GM19395 (cell line): ENCODE measurements at regions not wholly inside any gene's neighbourhood (a gene's known extent, or its start where the extent isn't known, plus 50 kb on each side); places are given as distances from the start of the nearest gene placed in this dataset.

Experiments
- ATAC-seq: cut with Tn5 transposase; IDR thresholded peaks from one replicate; pipeline ENCODE4 v1.9.1; 2021; ENCODE audit warnings: mild to moderate bottlenecking, moderate library complexity; ENCODE audit not compliant: unreplicated experiment

DNA sequence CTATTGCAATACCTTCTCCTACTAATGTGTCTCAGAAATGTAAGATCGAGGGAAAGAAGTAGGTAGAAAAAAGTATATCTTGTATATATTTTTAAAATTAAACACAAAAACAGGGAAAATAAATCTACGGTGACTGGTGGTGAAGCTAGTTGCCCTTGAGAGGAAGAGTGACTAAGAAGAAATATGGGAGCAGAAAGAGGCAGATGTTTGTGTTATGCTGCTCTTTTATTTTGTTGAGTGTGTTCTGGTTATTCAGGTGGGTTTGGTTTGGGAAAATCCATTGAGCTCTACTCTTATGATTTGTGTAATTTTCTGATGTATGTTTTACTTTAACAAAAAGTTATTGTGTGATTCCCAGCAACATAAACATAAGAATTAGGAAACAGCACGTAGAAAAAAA, 444.9 kb upstream of the B3GALT2 start:
- no peak for ATAC-seq

DNA sequence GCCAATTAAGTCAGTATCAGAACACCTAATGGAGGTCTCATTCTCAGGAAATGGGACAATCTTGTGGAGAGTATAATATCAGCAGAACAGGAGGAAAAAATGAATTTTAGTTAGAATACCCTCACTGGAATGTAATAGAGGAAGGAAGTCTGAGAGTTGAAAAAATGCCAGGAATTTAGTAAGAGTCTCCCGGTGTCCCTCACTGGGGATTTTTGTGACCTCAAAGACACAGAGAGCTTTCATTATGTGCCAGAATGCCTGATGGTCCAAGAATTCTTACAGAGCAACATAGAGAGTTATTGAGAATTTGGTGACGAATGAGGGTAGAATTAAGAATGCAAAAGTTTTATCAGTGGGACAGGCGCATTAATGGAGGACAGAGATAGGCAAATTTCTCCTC, 443.5 kb upstream of the B3GALT2 start:
- ATAC-seq: no peak

DNA sequence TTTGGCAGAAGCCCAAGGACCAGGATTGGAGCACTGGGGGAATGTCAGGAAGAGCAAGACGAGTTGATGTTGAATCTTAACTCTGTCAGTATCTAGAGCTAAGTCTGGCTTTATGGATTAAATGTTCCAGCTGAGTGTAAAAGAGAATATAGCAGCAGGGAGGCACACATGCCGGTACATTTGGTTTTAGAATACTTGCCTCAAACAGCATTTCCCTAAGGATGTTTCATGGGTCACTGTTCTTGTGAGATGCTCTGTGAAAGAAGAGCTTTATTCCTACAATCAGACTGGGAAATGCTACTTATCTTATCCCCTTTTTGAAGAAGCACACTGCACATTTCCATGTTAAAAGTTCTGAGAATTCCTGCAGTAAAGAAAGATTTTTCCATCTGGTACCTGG, 440.3 kb upstream of the B3GALT2 start:
- ATAC-seq: no peak

DNA sequence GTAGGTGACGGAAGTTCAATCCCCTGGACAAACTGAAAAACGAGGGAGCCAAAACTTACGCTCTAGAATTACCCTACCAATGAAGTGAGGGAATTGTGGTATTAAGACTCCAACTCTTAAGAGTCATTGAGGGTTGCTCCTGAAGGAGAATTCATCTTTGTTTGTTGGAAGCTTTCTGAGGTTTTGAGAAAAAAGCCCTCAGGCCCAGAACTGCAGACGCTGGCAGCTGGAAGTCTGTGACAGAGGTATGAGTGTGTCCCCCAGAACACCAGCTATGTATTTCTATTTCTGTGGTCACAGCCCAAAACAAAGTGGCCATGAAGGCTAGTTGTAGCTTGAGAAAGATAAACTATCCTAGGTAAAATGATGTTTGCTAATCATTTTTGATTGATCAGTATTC, 438.8 kb upstream of the B3GALT2 start:
- no peak for ATAC-seq

DNA sequence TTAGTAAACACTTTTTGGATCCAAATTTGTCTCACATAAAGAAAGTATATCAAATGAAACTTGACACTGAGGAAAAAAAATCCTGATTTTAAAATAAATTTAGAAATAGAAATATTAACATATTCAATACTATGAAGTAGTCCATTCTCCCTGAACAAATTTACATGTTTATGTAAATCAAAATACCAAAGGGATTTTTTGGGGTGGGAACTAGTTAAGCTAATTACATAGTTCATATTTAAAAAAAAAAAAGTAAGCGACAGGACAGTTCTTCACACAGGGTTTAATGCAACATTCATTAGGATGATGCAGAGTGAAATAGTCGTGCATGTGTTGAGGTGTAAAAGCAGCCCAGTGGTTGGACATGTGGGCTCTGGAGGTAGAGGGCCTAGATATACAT, 433.5 kb upstream of the B3GALT2 start:
- ATAC-seq: no peak

DNA sequence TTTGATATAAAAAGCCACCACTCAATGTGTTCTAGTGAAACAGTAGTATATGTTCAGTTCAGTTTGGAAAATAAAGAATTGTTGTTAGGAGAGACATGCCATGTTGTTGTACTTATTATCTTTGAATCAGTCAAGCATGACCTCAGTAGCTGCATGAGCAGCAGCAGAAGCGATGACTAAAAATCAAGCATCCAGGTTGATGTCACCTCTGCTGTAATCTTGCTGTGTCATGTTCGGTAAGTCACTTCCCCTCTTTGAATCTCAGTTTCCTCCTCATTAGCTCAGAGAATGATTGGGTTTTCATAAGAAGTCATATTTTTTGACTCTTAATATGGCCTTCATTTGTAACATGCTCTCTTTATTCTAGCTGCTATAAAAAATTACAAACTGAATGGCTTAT, 428.4 kb upstream of the B3GALT2 start:
- ATAC-seq: no peak

DNA sequence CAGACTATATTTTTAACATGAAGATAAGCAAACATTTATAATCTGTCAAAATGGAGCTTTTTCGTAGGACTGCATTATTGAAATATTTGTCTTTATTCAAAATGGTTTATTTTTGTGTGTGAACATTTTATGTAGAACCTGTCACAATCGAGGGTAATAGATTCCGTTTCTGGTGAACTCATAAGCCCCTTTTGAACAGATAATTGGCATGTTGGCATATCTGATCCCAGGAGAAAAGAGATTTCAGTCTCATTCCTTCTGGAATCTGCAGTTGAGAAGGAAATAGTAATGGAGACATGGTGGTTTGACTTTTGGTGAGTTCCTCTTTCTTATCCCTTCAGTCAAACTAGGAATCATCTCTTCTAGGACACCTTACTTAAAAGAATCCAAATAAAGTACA, 427.9 kb upstream of the B3GALT2 start:
- ATAC-seq: no peak

DNA sequence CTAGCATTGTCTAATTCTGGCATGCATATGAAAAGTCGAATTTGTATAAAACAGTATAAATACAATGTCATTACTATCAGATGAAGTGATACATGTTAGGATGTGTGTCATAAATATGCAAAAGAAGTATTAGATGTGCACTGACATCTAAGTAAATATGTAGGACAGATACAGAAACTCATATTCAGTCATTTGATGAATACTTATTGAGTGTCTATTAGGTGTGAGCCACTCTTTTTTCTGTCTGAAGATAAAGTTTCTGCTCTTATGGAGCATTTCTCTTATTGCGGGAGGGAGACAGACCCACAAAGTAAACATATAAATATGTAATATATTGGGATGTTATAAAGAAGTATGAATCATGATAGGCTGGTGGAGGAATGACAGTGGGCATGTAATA, 426.6 kb upstream of the B3GALT2 start:
- no peak for ATAC-seq

DNA sequence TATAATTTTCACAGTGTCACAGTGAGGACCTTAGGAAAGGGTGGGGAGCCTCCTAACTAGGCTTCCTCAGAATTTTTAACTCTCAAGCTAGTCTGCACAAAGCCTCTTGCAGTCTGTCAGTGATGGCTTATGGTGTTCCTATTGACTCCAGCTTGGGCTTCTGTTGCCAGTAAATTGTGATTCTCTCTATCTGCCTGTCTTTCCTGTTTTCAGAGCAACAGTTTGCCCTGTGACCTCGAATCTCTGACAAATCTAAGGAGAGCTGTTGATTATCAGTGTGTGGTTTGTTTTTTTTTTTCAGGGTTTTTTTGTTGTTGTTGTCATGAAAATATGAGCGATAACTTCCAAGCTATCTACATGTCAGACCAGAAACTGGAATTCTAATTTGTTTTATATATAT, 423.2 kb upstream of the B3GALT2 start:
- ATAC-seq: no peak

DNA sequence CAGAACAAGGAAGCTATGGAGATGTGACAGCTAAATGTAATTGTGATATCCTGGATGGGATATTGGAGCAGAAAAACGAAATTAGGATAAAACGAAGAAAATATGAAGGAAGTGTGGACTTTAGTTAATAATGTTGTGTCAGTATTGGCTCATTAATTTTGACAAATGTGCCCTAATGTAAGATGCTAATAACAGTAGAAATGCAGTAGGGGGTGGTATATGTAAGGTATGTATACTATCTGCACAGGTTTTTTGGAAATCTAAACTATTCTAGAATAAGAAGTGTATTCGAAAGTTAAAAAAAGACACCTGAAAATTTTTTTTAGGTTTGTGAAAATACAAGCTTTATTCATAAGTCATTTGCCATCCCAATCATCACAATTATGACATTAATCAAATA, 421.4 kb upstream of the B3GALT2 start:
- ATAC-seq: no peak

DNA sequence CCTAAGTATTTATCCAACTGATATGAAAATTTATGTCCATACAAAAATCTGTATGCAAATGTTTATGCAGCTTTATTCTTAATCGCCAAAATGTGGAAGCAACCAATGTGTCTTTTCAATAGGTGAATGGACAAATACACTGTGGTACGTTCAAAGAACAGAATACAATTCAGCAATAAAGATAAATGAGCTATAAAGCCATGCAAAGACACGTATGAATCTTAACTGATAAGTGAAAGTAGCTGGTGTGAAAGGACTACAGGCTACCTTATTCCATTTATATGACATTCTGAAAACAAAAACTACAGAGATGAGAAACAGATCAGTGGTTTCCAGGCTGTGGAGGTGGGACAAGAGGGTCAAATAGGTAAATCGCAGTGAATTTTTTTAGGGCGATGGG, 419.6 kb upstream of the B3GALT2 start:
- no peak for ATAC-seq

DNA sequence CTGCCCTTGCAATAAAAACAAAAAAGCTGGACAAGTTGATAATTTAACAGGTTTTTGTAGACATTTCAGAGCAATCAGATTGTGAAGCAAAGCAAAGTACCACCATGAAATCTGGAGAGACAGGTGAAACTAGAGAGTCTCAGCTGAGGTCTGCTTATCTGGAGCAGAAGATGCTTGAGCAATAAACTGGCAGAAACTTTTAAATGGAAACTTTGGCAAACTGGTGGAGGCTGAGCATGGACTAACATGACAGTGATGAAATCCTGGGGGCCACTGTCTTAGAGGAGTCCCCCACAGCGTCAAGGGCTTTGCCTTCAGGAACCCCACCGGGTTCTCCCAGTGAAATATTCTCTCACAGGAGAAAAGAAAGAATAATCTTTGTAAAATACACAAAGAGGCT, 416.3 kb upstream of the B3GALT2 start:
- no peak for ATAC-seq

DNA sequence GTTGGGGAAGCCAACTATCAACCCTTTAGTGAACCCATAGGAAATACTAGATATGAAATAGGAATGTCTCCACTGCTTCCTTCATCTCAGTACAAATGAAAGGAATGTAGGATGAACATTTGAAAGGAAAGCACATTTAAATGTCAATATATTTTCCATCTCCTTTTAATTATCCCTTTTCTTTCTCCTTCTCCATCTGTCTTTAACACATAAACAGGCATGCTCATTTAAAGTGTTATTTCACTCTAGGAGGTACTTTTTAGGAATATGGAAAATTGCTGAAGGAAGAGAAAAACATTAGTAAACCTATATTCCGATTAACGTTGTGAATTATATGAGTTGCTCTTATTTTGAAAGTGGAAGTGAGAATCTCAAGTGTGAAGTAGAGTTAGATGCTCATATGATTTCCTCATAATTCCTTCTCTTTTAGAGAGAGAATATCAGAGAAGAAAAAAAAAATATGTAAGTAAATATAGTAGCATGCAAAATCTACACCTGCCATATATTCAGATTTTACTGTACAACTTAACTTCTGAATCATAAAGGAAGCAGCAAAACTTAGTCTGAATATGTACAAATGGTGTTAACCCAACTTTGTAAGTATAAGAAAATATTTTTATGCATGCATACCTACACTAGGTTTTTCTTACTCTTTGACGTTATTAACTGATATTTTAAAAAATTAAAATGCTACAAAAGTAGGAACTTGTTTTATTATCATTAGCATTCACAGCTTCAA, 406.9 kb upstream of the B3GALT2 start:
- ATAC-seq: no peak

DNA sequence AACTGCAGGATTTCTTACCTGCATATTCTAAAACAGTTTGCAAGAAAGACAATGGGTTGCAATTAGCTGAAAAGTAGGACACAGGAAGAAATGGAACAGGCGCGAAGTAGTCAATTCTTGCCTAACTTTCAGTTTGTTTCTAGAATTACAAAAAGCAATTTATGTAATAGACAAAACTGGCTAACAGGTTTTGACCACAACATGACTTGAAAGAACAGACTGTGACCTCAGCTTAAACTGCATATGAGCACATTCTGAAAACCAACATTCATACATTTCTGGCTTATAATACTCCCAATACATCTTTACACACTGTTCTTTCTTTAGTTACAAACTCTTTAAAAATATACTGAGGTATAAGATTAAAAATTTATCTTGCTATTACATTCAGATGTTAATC, 405.9 kb upstream of the B3GALT2 start:
- ATAC-seq: no peak

DNA sequence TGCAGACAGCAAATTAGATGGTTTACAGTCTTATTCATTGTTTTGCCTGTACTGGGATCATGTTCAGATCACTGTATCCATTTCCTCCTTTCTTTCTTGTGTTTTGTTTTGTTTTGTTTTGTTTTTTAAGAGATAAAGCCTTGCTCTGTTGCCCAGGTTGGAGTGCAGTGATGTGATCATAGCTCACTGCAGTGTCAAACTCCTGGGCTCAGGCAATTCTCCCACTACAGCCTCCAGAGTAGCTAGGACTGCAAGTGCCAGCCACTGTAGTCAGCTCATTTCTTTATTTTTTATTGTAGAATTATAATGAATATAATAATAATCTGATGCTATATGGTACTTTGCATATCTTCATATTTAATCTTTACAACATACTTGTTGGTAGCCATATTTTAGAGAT, 403.7 kb upstream of the B3GALT2 start:
- no peak for ATAC-seq

DNA sequence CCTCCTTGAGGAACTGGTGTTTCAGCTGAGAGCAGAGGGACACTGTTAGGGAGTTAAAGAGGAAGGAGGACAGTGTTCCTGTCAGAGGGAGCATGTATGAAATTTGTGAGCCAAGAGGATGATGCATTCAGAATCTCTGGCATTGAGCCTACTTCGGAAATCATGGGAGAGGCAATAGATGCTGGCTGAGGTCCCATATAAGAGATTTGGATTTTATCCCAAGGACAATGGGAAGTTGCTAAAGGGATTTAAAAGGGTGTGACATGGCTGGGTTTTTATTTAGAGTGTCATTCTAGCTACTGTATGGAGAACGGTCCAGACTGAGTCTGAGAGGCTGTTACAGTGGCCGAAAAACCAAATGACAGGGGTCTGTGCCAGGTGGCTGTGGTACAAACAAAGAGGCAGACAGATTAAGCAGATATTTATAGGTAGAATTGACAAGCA, 403.2 kb upstream of the B3GALT2 start:
- no peak for ATAC-seq

DNA sequence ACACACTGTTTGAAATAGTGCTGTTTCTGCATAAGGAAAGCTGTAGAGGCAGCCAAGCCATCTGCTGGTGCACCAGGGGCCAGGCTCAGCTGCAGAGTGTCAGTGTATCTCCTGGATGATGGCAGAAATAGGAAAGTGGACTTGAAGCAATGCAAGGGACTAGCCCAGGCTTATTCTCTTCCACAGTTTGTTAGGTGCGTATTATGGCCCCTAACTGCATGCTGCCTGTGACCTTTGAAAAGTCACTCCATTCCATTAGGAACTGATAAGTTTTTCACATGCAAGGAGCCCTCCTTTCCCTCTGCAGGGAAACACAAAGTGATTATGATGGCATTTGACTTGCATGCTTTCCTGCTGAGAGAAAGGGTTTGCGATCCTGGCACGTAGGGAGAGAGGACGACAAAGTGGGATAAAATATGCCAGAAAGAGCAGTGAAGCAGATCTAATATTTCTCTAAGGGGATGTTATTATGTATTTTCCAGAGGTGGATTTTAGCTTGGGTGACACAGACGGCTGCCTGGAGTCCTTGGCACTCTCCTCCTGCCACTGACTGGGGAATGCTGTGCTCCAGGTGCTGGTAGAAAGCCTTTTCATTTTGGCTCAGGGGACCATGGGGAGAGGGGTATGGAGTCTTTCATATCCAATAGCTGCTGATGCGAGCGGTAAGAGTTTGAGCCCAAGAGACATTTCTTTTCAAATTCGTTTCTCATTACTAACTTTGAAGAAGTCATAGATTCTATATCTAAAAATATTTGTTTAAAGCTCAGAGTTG, 402.1 kb upstream of the B3GALT2 start:
- ATAC-seq: no peak

DNA sequence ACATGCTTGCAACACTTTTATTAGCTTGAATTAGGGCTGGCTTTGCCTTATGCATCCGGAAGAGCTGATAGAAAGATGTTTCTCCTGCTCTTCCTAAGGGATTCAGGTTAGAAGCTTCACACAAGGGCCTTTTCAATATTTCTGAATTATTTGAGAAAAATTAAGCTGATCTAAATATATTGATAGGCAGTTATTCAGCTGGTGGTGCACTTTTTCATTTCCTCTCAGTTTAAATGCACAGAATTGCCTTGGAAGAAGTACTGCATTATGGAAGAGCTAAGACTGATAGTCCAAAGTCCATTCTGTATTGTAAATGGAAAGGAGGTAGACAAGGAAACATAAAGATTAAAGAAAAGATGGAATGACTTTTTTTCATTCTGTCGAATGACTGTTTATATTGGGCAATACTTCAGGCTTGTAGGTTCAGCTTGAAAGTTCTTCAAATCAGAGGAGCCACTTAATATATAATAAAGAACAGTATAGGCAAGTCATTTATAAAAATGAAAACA, 398.4 kb upstream of the B3GALT2 start:
- no peak for ATAC-seq

DNA sequence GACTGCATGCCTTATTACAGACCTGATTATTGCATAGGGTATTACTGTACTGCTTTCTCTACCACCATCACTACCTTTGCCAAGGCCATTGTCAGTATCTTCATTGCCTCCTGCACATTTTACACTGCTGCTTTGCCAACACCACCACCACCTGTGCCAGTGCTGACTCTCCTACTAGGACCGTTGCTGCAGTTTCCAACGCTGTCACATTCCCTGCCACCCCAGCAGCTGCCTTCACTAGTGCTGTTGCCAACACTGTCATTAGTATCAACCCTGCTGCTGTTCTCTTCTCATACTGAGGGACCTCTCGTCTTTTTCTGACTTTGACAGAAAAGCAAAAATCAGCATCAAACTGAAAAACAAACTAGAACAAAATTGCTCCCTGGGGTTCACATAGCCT, 394.9 kb upstream of the B3GALT2 start:
- ATAC-seq: no peak

DNA sequence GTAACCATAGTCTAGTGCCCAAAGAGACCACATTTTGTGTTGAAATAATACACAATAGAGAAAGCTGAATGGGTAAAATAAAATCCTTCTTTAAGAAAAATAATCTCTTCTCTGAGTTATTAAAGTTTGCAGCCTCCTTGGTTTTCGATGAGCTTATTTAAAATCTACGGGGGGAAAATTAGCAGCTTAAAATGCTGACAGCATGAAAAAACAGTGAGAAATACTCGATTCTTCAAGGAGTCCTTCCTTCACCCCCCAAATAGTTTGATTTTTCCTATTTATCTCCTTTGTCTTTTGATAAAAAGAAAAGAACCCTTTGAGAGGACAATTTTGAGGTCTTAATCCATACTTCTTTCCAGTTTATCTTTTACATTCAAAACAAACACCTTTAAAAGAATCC, 394.0 kb upstream of the B3GALT2 start:
- ATAC-seq: no peak

DNA sequence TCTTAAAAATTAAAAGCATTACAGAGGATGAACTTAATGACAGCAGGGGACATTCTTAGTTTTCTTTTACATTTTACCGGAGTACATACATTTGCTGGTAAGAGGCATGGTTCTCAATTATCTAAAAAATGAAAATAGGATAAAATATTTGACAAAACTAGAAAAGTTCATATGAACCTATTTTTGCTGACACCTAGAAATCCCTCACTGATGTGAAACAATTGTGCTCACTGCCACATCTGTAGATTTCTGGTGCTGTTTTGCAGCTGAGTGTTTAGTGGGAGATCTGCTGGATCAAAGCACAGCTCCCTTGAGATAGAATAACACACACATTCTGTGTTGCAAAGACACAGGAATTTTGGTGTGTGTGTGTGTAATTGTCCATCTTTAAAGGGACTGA, 392.9 kb upstream of the B3GALT2 start:
- no peak for ATAC-seq

DNA sequence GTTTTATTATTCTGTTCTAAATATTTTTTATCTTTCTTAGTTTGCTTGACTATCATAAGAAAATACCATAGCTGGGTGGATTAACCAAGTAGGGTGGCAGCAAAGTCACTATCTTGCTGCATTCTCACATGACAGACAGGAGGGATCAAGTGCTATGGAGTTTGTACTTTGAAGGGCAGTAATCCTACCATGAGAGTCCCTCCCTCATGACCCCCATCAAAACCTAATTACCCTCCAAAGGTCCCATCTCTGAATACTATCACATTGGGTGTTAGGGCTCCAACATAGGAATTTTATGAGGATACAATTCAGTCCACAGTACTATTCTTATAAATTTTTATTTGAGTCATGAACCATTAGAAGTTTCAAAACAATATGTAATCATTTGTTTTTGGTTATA, 388.5 kb upstream of the B3GALT2 start:
- no peak for ATAC-seq

DNA sequence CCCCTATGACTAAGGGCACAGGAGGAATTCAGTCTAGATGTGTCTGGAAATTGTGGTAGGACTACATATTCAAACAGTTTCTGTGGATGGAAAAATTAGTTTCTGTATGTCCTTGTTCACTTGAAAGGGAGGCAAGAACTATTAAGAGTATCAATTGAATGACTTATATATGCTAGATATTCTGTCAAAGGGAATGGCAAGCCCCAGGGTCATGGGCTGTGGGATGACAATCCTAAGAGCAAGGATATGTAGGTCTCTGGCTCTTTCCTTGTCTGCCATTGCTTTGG, 383.5 kb upstream of the B3GALT2 start:
- peak; percentile 6 for ATAC-seq
